Upper lobe of left lung (tissue), 4 donors: ENCODE measurements at regions not wholly inside any gene's neighbourhood (a gene's known extent, or its start where the extent isn't known, plus 50 kb on each side); places are given as distances from the start of the nearest gene placed in this dataset.
"Not testable (repeated sequence)": the region's sequence is repeated elsewhere in the genome, so short reads cannot be mapped to it uniquely, and the experiment has no call there.

Source experiments
- CTCF ChIP-seq, 6 experiments: fragments of 450-650 bp in 4 of 6; fragments of 200-600 bp in 2 of 6; sonication (generic) in 2 of 6; IDR thresholded peaks; one replicate each; pipeline ENCODE4 v1.5.1; 2016 to 2019; ENCODE audit warnings: antibody characterized with exemption in 6 of 6
- EP300 ChIP-seq, 4 donors: sonication (generic); formaldehyde crosslinking; IDR thresholded peaks; one replicate each; pipeline ENCODE4 v1.5.1; 2017; ENCODE audit warnings: antibody characterized with exemption in 4 of 4, control low read depth in 2 of 4
- POLR2A ChIP-seq, 4 donors: fragments of 450-650 bp; IDR thresholded peaks; one replicate each; pipeline ENCODE4 v1.5.1; 2016 to 2017; ENCODE audit warnings: antibody characterized with exemption in 4 of 4, mild to moderate bottlenecking in 2 of 4

DNA sequence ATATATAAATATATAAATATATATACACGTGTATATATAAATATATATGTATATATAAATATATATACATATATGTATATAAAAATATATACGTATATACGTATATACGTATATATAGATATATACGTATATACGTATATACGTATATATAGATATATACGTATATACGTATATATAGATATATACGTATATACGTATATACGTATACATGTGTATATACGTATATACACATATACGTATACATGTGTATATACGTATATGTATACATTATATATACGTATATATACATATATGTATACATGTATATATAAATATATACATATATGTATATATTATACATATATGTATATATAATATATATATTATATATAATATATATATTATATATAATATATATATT lies 984.9 kb upstream of the DDX18 start:
- not testable (repeated sequence) for TF ChIP-seq POLR2A, CTCF, EP300 (IDR thresholded peaks at IDR 0.05)
